HL-60 (cell line): ENCODE measurements at regions not wholly inside any gene's neighbourhood (a gene's known extent, or its start where the extent isn't known, plus 50 kb on each side); places are given as distances from the start of the nearest gene placed in this dataset.

Experiments
- CTCF ChIP-seq: IDR thresholded peaks from one replicate; pipeline ENCODE4 v1.5.1; 2011; ENCODE audit warnings: low read length, control low read depth, inconsistent platforms; ENCODE audit not compliant: insufficient read depth
- REST ChIP-seq: IDR thresholded peaks from 2 replicates; pipeline ENCODE4 v1.6.1; 2012; ENCODE audit warnings: low read depth; ENCODE audit not compliant: insufficient replicate concordance

GRCh38 chr3:3516996-3517395 is 282.2 kb upstream of the LRRN1 start:
- no peak for TF ChIP-seq REST
- TF ChIP-seq CTCF: no peak
